GM12865 (cell line): ENCODE measurements at regions not wholly inside any gene's neighbourhood (a gene's known extent, or its start where the extent isn't known, plus 50 kb on each side); places are given as distances from the start of the nearest gene placed in this dataset.

Experiments
- DNase-seq: peaks from one replicate; pipeline ENCODE4 v3.0.0; 2010; ENCODE audit warnings: low read depth
- H3K4me3 ChIP-seq: 2 replicates; pipeline ENCODE4 v1.5.1; 2011; ENCODE audit warnings: mild to moderate bottlenecking, low read depth, low read length, control low read depth
- CTCF ChIP-seq: IDR thresholded peaks from 2 replicates; pipeline ENCODE4 v1.5.1; 2011; ENCODE audit warnings: low read length, control low read depth, low read depth, inconsistent platforms; ENCODE audit not compliant: insufficient read depth; ENCODE audit errors: missing control alignments

GRCh38 chr5:56648460-56649034 lies 166.8 kb upstream of the MAP3K1 start:
- DNase-seq: no peak
- no peak for TF ChIP-seq CTCF
- H3K4me3 ChIP-seq: no peak overlapping the region

GRCh38 chr5:56647099-56647850 lies 168.1 kb upstream of the MAP3K1 start:
- no peak overlapping the region for H3K4me3 ChIP-seq
- TF ChIP-seq CTCF: no peak
- DNase-seq: no peak

GRCh38 chr5:56641635-56642260 lies 173.6 kb upstream of the MAP3K1 start:
- no peak for DNase-seq
- no peak overlapping the region for H3K4me3 ChIP-seq
- TF ChIP-seq CTCF: no peak

- no peak for TF ChIP-seq CTCF
- H3K4me3 ChIP-seq: no peak overlapping the region
- DNase-seq: peak; percentile 29
Measured at GRCh38 chr5:56640763-56641406, 174.5 kb upstream of the MAP3K1 start.

- DNase-seq: no peak
- no peak overlapping the region for H3K4me3 ChIP-seq
- TF ChIP-seq CTCF: no peak
Measured at GRCh38 chr5:56639476-56639875, 175.9 kb upstream of the MAP3K1 start.

- H3K4me3 ChIP-seq: no peak overlapping the region
- no peak for TF ChIP-seq CTCF
- no peak for DNase-seq
Measured at GRCh38 chr5:56638768-56639238, 176.5 kb upstream of the MAP3K1 start.
